IPS-20b (cell line): ENCODE measurements at regions not wholly inside any gene's neighbourhood (a gene's known extent, or its start where the extent isn't known, plus 50 kb on each side); places are given as distances from the start of the nearest gene placed in this dataset.
"Not testable (repeated sequence)": the region's sequence is repeated elsewhere in the genome, so short reads cannot be mapped to it uniquely, and the experiment has no call there.

Source experiments
- H3K27ac ChIP-seq: one replicate; pipeline ENCODE4 v1.5.1; 2013; ENCODE audit warnings: low read length
- H3K27me3 ChIP-seq: 2 replicates; pipeline ENCODE4 v1.6.1; 2013; ENCODE audit warnings: mild to moderate bottlenecking, low read length, inconsistent platforms; ENCODE audit not compliant: insufficient read depth
- H3K36me3 ChIP-seq: 2 replicates; pipeline ENCODE4 v1.6.1; 2013; ENCODE audit warnings: low read depth, mild to moderate bottlenecking, inconsistent platforms, low read length, moderate library complexity; ENCODE audit not compliant: insufficient read depth
- H3K4me1 ChIP-seq: 2 replicates; pipeline ENCODE4 v1.6.1; 2013; ENCODE audit warnings: mild to moderate bottlenecking, control low read depth, inconsistent platforms, low read length, moderate library complexity; ENCODE audit not compliant: insufficient read depth
- H3K4me3 ChIP-seq: 2 replicates; pipeline ENCODE4 v1.5.1; 2013; ENCODE audit warnings: mild to moderate bottlenecking, low read length, inconsistent platforms
- H3K9ac ChIP-seq: 2 replicates; pipeline ENCODE4 v1.6.1; 2013; ENCODE audit warnings: low read depth, mild to moderate bottlenecking, inconsistent platforms, low read length, moderate library complexity
- H3K9me3 ChIP-seq: 2 replicates; pipeline ENCODE4 v1.6.1; 2013; ENCODE audit warnings: mild to moderate bottlenecking, low read depth, low read length, inconsistent platforms; ENCODE audit not compliant: insufficient read depth

GRCh38 chr2:238616681-238617080 is 190.0 kb downstream of the ASB1 start:
- Histone ChIP-seq H3K27me3 (no peaks in the 10 kb centered on the region), H3K27ac (no peak overlapping the region), H3K36me3 (no peaks in the 10 kb centered on the region), H3K9me3 (no peaks in the 10 kb centered on the region), H3K9ac (no peak overlapping the region), H3K4me3 (no peak overlapping the region), H3K4me1 (no peaks in the 10 kb centered on the region)

DNA sequence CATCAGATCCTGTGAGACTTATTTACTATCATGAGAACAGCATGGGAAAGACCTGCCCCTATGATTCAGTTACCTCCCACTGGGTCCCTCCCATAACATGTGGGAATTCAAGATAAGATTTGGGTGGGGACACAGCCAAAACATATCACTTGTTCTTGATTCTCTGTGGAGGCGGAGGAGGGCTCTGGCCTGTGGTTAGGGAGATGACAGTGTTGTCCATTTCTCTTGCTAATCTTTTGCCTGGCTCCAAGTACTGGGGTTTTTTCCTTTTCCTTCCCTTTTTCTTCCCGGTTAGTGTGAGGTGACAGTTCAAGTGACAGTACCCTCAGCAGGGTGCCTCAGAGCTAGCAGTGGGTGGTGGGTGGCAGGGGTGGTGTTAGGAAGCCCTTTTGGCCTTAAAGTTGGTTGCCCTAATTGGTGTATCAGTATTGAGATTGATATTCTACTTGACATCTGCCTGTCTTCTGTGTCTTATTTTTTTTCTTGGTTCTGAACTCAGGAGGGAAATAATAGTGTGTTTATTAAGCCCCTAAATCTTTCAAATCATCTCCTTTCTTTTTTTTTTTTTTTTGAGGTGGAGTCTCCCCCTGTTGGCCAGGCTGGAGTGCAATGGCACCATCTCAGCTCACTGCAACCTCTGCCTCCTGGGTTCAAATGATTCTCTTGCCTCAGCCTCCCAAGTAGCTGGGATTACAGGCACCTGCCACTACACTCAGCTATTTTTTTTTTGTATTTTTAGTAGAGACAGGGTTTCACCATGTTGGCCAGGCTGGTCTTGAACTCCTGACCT is 192.0 kb downstream of the ASB1 start:
- H3K9me3 ChIP-seq, H3K27me3 ChIP-seq, H3K4me1 ChIP-seq, H3K36me3 ChIP-seq, H3K27ac ChIP-seq, H3K4me3 ChIP-seq, H3K9ac ChIP-seq: not testable (repeated sequence)

DNA sequence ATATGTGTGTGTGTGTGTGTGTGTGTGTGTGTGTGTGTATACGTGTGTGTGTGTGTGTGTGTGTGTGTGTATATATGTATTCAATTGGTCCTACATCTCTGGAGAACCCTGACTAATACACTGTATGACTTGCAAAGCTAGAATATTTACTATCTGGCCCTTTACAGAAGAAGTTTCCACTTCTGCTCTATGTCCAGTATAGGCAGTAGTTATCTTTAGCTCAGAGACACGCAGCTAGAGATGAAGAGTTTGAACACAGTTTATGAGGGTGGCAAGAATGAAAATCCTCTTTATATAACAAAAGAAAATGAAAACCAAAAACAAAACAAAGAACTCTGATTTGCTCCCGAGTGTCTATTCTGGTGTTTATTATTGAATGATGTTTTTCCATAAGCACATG is 201.2 kb downstream of the ASB1 start:
- H3K9me3 ChIP-seq: no peaks in the 10 kb centered on the region; the same call in 1 of the 2 replicates
- H3K27ac ChIP-seq: no peak overlapping the region
- no peaks in the 10 kb centered on the region for H3K36me3 ChIP-seq
- H3K4me3 ChIP-seq: no peak overlapping the region
- H3K27me3 ChIP-seq: no peaks in the 10 kb centered on the region
- H3K4me1 ChIP-seq: no peaks in the 10 kb centered on the region
- H3K9ac ChIP-seq: no peak overlapping the region

DNA sequence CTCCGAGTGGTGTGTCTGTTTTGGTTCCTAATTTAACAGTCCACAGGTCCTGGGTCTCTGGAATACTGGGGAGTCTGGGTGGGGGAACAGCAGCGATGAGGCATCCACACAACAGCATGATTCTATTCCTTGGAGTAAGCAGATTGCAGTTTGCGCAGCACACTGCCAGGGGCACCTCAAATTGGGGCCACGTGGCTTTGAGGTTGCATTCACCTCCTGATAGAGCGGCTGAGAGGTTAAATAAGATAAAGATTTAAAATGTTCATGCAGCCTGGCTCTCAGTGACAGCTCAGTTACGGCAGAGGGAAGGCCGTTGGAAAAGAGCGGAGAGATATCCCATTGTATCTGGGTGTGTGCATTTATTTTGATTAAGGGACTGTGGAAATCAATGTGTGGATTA is 202.3 kb downstream of the ASB1 start:
- Histone ChIP-seq H3K36me3 (no peaks in the 10 kb centered on the region), H3K4me1 (no peaks in the 10 kb centered on the region), H3K4me3 (no peak overlapping the region), H3K9me3 (no peaks in the 10 kb centered on the region; the same call in 1 of the 2 replicates), H3K27ac (no peak overlapping the region), H3K9ac (no peak overlapping the region), H3K27me3 (no peaks in the 10 kb centered on the region)

DNA sequence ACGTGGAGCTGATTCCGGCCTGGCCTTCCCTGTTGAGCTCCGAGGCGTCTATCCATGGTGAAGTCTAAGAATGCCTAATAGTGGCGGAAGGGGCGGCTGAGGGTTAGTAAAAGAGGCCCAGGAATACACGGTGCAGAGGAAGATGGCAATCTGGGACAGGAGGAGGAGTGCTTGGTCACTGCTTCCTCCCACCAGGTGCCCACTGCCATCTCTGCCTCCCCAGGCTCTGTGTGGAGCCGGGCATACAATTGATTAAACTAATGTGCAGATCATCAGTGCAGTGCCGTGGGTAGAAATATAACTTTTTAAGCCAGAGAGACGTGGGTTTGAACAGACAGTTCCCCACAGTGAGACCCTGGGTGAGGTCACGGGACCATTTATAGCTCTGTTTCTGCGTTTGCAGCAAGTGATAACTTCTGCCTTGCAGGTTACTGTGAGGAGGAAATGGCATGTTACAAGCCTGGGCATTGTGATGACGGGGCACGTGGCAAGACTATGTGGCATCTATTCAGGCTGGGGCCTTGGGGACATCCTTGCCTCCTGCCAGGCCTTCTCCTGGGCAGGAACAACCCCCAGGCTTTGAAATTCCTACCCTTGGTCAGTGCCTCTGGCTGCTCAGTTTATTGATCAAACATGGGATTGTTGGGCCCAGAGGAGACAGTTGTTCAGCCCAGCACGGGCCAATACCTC is 204.9 kb downstream of the ASB1 start:
- Histone ChIP-seq H3K9me3 (no peaks in the 10 kb centered on the region; the same call in 1 of the 2 replicates), H3K4me3 (no peak overlapping the region), H3K4me1 (no peaks in the 10 kb centered on the region), H3K27me3 (no peaks in the 10 kb centered on the region), H3K36me3 (no peaks in the 10 kb centered on the region), H3K27ac (no peak overlapping the region), H3K9ac (no peak overlapping the region)

- Histone ChIP-seq H3K9me3 (no peaks in the 10 kb centered on the region), H3K27ac (no peak overlapping the region), H3K4me3 (no peak overlapping the region), H3K36me3 (no peaks in the 10 kb centered on the region), H3K4me1 (no peaks in the 10 kb centered on the region), H3K9ac (no peak overlapping the region), H3K27me3 (no peaks in the 10 kb centered on the region)
Observed at GRCh38 chr2:238632181-238633060, 205.7 kb downstream of the ASB1 start.

GRCh38 chr2:238633426-238634328 is 206.9 kb downstream of the ASB1 start:
- no peak overlapping the region for H3K27ac ChIP-seq
- H3K27me3 ChIP-seq: no peaks in the 10 kb centered on the region
- H3K9me3 ChIP-seq: no peaks in the 10 kb centered on the region
- no peak overlapping the region for H3K9ac ChIP-seq
- H3K4me3 ChIP-seq: no peak overlapping the region
- no peaks in the 10 kb centered on the region for H3K4me1 ChIP-seq
- H3K36me3 ChIP-seq: no peaks in the 10 kb centered on the region

DNA sequence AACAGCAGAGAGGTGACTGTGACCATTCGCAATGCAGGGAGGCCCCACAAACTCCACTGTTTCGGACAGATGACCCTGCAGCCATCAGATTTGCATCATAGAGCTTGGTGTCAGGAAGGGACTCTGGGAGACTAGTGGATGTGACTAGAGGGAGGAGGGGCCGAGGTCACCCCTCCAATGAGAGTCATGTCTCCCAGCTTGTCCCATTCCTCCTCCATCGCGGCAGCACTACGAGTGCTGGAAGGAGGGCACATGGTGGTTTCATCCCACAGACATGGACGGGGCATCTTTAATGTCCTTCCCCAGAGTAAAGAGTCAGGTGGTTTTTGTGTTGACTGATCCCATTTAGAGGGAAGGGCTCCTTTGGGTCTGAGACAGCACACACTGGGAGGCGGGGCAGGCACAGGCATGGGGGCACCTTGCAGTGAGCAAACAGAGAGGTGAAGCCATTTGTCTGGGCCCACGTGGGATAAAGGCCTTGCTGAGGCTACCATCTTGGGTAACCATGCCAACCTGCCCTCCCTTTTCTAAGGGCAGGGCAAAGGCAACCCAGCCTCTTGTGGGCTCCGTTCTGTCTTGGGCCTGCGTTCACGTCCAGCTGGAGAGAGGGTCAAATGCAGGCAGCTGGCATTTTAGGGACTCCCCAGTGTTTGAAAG is 208.1 kb downstream of the ASB1 start:
- Histone ChIP-seq H3K9ac (no peak overlapping the region), H3K27ac (no peak overlapping the region), H3K4me1 (no peaks in the 10 kb centered on the region), H3K9me3 (no peaks in the 10 kb centered on the region), H3K4me3 (no peak overlapping the region), H3K27me3 (no peaks in the 10 kb centered on the region), H3K36me3 (no peaks in the 10 kb centered on the region)

GRCh38 chr2:238635647-238636051 is 208.9 kb downstream of the ASB1 start:
- Histone ChIP-seq H3K36me3 (no peaks in the 10 kb centered on the region), H3K4me3 (no peak overlapping the region), H3K9ac (no peak overlapping the region), H3K4me1 (no peaks in the 10 kb centered on the region), H3K27ac (no peak overlapping the region), H3K27me3 (no peaks in the 10 kb centered on the region), H3K9me3 (no peaks in the 10 kb centered on the region)

DNA sequence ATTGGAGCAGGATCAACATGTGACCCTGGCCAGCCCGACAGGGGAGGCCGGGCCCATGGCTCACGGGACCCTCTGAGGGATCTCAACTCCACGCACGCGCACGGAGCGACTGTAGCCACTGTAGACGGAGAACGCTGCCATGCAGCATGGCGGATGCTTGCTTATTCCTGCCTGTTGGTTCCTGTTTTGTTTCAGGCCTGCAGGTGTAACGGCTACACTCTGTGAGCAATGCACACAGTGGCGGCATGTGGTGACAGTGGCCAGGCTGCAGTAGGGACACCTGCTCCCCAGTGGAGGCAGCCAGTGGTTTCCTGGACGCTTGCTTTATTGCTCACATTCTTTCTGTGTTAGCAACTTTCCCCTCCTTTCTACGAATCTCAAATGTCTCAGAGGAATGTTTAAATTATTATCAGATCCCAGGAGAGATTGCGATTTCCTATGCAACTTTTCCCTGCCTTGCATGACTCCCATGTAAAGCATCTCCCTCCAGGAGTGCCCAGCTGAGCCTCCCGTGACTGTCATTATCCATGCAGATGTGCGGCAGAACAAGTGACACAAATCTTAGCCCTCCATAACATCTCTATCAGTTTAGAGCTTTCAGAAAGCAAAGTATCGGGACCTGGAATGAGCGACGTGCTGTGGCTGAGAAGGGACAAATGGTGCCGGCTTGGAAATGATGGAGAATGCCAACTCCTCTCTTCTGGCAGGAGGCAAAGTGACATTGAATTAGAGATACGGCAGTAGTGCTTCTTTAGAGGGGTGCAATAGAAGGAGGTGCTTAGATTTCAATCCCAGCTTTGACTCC is 209.7 kb downstream of the ASB1 start:
- no peak overlapping the region for H3K4me3 ChIP-seq
- no peaks in the 10 kb centered on the region for H3K36me3 ChIP-seq
- H3K27me3 ChIP-seq: no peaks in the 10 kb centered on the region
- H3K4me1 ChIP-seq: no peaks in the 10 kb centered on the region
- no peak overlapping the region for H3K9ac ChIP-seq
- H3K9me3 ChIP-seq: no peaks in the 10 kb centered on the region
- no peak overlapping the region for H3K27ac ChIP-seq
